CD8-positive, alpha-beta memory T cell (primary cell): ENCODE measurements at regions not wholly inside any gene's neighbourhood (a gene's known extent, or its start where the extent isn't known, plus 50 kb on each side); places are given as distances from the start of the nearest gene placed in this dataset.

Source experiments
- CTCF ChIA-PET: fragments of 350-600 bp; sonication (Branson Sonifier 250); formaldehyde crosslinking; loops from one replicate; lab custom pipeline; 2021; ENCODE audit warnings: antibody characterized with exemption; lab: Charles Lee
- POLR2A ChIA-PET: fragments of 350-600 bp; sonication (Branson Sonifier 250); formaldehyde crosslinking; loops from one replicate; lab custom pipeline; 2021; ENCODE audit warnings: antibody characterized with exemption; lab: Charles Lee
- DNase-seq, 5 donors: peaks; one replicate each; pipeline versions ENCODE4 v3.0.0 to v3.0.0-alpha.2; 2020 to 2022; ENCODE audit warnings: mixed read lengths in 1 of 5
- H3K27ac ChIP-seq: one replicate; pipeline ENCODE4 v1.7.0; 2013; ENCODE audit warnings: low read depth, mild to moderate bottlenecking, low read length, moderate library complexity
- H3K27me3 ChIP-seq: 2 replicates; pipeline ENCODE4 v1.7.0; 2013; ENCODE audit warnings: low read length, mild to moderate bottlenecking; ENCODE audit not compliant: insufficient read depth, poor library complexity, severe bottlenecking
- H3K36me3 ChIP-seq: 2 replicates; pipeline ENCODE4 v1.7.0; 2013; ENCODE audit warnings: mild to moderate bottlenecking, low read length, moderate library complexity; ENCODE audit not compliant: insufficient read depth
- H3K4me1 ChIP-seq: 2 replicates; pipeline ENCODE4 v1.7.0; 2013; ENCODE audit warnings: mild to moderate bottlenecking, low read length, moderate library complexity; ENCODE audit not compliant: insufficient read depth
- H3K4me3 ChIP-seq: 2 replicates; pipeline ENCODE4 v1.7.0; 2013; ENCODE audit warnings: mild to moderate bottlenecking, low read length
- H3K9me3 ChIP-seq: 2 replicates; pipeline ENCODE4 v1.7.0; 2013; ENCODE audit warnings: mild to moderate bottlenecking, low read length
- H3K27ac Mint-ChIP-seq, 8 donors: one replicate each; pipeline ENCODE4 v1.8.0; 2020 to 2021; ENCODE audit warnings: mixed read lengths in 8 of 8, mild to moderate bottlenecking in 6 of 8, inconsistent platforms in 3 of 8, moderate library complexity in 3 of 8
- H3K27me3 Mint-ChIP-seq, 2 donors: one replicate each; pipeline ENCODE4 v1.8.0; 2020 to 2021; ENCODE audit warnings: mixed read lengths in 2 of 2, mild to moderate bottlenecking in 1 of 2, moderate library complexity in 1 of 2
- H3K36me3 Mint-ChIP-seq, 3 donors: one replicate each; pipeline ENCODE4 v1.8.0; 2020 to 2021; ENCODE audit warnings: mixed read lengths in 3 of 3, inconsistent platforms in 1 of 3, mild to moderate bottlenecking in 1 of 3
- H3K4me1 Mint-ChIP-seq, 3 donors: one replicate each; pipeline ENCODE4 v1.8.0; 2020 to 2021; ENCODE audit warnings: mixed read lengths in 3 of 3, inconsistent platforms in 1 of 3, mild to moderate bottlenecking in 1 of 3
- H3K4me3 Mint-ChIP-seq, 7 donors: one replicate each; pipeline ENCODE4 v1.8.0; 2020 to 2021; ENCODE audit warnings: mixed read lengths in 7 of 7, mild to moderate bottlenecking in 6 of 7, moderate library complexity in 4 of 7, inconsistent platforms in 2 of 7
- H3K9me3 Mint-ChIP-seq, 5 donors: one replicate each; pipeline ENCODE4 v1.8.0; 2020 to 2022; ENCODE audit warnings: mixed read lengths in 5 of 5, mild to moderate bottlenecking in 3 of 5, moderate library complexity in 2 of 5, inconsistent platforms in 1 of 5

DNA sequence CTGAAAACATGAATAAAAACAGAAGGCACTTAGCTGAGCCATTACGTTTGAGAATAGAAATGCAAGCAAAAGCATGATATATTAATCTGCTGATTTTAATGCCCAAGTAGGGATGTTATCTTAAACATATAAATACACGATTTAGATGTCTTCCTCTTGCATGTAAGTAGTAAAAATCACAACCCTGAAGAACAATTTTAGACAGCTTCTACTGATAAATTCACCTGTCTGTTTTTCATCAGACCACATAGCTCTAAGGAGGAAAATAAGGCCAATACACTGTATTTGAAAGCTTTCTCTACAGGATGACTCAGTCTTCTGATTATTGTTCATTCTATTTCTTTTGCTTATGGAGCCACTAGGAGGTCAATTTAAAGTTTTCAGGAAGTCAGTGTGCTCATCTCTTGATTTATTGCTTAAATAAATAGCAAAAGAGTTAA lies 210.9 kb upstream of the CHRM2 start:
- no peaks in the 10 kb centered on the region for H3K4me1 Mint-ChIP-seq
- POLR2A ChIA-PET, result no interaction called here
- Histone ChIP-seq H3K4me1 (no peaks in the 10 kb centered on the region), H3K27me3 (no peaks in the 10 kb centered on the region), H3K27ac (no peak overlapping the region), H3K4me3 (no peak overlapping the region), H3K36me3 (no peaks in the 10 kb centered on the region), H3K9me3 (no peaks in the 10 kb centered on the region)
- no peak for DNase-seq
- no peak overlapping the region for H3K27ac Mint-ChIP-seq
- H3K4me3 Mint-ChIP-seq, result no peak overlapping the region
- H3K9me3 Mint-ChIP-seq, result peaks cover 3 to 24% (median 10%) of the 10 kb centered on the region in 5 donors
- CTCF ChIA-PET, result no interaction called here
- H3K36me3 Mint-ChIP-seq, result no peaks in the 10 kb centered on the region
- H3K27me3 Mint-ChIP-seq, result no peaks in the 10 kb centered on the region

DNA sequence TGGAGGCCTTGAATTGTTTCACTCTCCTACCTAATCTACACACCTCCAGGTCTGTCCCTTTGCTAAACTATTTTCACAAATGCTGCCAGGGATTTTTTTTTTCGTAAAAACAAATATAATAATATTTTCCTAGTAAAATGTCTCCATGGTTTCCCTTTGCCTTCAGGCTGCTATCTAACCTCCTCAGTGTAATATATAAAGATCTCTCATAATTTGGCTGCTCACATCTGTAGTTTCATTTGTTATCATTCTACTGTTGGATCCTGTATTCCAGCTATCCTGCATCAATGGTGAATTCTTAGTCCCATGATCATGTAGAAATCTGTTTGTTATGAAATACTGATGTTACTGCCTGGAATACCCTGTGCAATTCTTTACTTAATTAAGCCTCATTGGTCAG lies 211.9 kb upstream of the CHRM2 start:
- CTCF ChIA-PET, result no interaction called here
- Mint-ChIP-seq H3K4me3 (no peak overlapping the region), H3K27me3 (no peaks in the 10 kb centered on the region), H3K9me3 (peaks cover 3 to 23% (median 8%) of the 10 kb centered on the region in 5 donors), H3K36me3 (no peaks in the 10 kb centered on the region), H3K27ac (no peak overlapping the region), H3K4me1 (no peaks in the 10 kb centered on the region)
- no peaks in the 10 kb centered on the region for H3K36me3 ChIP-seq
- no peak for DNase-seq
- POLR2A ChIA-PET, result no interaction called here
- no peaks in the 10 kb centered on the region for H3K4me1 ChIP-seq
- no peak overlapping the region for H3K27ac ChIP-seq
- no peaks in the 10 kb centered on the region for H3K9me3 ChIP-seq
- H3K27me3 ChIP-seq, result no peaks in the 10 kb centered on the region
- no peak overlapping the region for H3K4me3 ChIP-seq

DNA sequence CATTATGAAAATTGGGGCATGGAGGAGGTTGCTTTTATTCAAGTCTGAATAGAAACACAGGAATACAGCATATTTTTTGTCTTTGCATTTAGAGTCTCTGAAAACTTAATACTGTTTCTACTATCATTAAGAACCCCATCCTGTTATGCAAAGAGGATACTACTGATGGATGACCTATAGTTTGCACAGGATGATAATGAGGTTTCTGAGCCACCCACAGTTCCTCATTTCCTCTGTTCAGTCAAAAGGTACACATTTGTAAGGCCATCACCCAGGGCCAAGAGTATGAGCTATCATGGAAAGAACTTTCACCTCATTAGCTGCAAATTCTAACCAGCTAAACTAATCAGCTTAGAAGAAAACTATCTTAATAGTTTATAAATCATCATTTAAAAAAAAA lies 213.0 kb upstream of the CHRM2 start:
- no peak for DNase-seq
- no peaks in the 10 kb centered on the region for H3K9me3 ChIP-seq
- H3K27ac ChIP-seq, result no peak overlapping the region
- ChIA-PET POLR2A (no interaction called here), CTCF (no interaction called here)
- Mint-ChIP-seq H3K36me3 (no peaks in the 10 kb centered on the region), H3K27ac (no peak overlapping the region), H3K4me3 (no peak overlapping the region), H3K9me3 (peaks cover 3 to 24% (median 10%) of the 10 kb centered on the region in 5 donors), H3K4me1 (no peaks in the 10 kb centered on the region), H3K27me3 (no peaks in the 10 kb centered on the region)
- no peak overlapping the region for H3K4me3 ChIP-seq
- no peaks in the 10 kb centered on the region for H3K4me1 ChIP-seq
- H3K27me3 ChIP-seq, result no peaks in the 10 kb centered on the region
- H3K36me3 ChIP-seq, result no peaks in the 10 kb centered on the region

DNA sequence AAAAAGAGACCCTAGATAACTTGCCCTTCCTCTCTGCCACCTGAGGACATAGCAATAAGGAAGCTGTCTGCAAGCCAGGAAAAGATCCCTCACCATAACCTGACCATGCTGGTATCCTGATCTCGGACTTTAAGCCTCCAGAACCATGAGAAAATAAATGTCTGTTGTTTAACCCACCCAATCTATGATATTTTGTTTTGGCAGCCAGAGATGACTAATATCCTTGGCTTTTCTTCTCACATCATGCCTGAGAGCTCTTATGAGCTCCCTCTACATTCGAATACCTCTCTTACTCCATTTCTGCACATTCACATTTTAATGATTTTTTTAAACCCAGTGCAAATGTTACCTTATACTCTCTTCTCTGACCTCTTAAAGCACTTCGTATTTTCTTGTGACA lies 214.0 kb upstream of the CHRM2 start:
- no peaks in the 10 kb centered on the region for H3K27me3 Mint-ChIP-seq
- H3K4me3 ChIP-seq, result no peak overlapping the region
- no peak overlapping the region for H3K27ac ChIP-seq
- no peaks in the 10 kb centered on the region for H3K9me3 ChIP-seq
- H3K4me1 ChIP-seq, result no peaks in the 10 kb centered on the region
- no peaks in the 10 kb centered on the region for H3K36me3 ChIP-seq
- no peaks in the 10 kb centered on the region for H3K4me1 Mint-ChIP-seq
- no peak for DNase-seq
- H3K27ac Mint-ChIP-seq, result no peak overlapping the region
- CTCF ChIA-PET, result no interaction called here
- H3K9me3 Mint-ChIP-seq, result peaks cover 3 to 24% (median 10%) of the 10 kb centered on the region in 5 donors
- H3K4me3 Mint-ChIP-seq, result no peak overlapping the region
- H3K27me3 ChIP-seq, result no peaks in the 10 kb centered on the region
- H3K36me3 Mint-ChIP-seq, result no peaks in the 10 kb centered on the region
- POLR2A ChIA-PET, result no interaction called here

DNA sequence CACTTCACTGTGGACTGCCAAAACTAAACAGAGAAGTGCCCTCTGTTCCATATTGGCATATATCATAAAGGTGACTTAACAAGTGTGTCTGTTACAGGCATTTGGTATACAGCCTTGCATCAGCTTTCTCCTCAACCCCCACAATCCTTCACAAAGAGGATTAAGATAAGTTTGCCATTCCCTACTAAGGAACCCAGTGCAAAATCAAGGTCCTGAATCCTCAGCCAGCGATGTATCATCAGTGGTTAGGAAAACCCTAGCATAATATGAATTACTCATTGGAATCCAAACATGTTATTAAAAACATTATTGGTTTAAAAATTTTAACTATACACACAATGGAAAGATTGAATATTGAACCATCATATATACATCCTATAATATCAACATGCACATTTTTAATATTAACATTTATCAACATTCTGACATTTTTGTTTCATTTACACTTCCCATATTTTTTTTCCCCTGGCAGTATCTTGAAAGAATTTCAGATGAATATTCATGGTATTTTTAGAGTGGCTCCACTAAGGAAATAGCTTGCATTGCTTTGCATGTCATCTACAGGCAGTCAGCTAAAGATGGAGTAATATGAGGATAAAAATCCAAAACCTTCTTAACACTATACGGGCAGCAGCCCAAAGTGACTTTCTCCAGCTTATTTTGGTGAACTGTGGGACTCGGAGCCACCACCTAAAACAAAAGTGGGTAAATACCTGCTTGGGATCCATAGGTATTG lies 215.6 kb upstream of the CHRM2 start:
- H3K27ac ChIP-seq, result no peak overlapping the region
- ChIA-PET POLR2A (no interaction called here), CTCF (interaction anchor here (1.5 kb wide), 1 partner anchor 15 kb away, joined by 3 read pairs; no protein-coding TSS in a partner anchor)
- H3K4me1 ChIP-seq, result no peaks in the 10 kb centered on the region
- Mint-ChIP-seq H3K4me3 (no peak overlapping the region), H3K9me3 (peaks cover 5 to 24% (median 10%) of the 10 kb centered on the region in 5 donors), H3K27me3 (no peaks in the 10 kb centered on the region), H3K36me3 (no peaks in the 10 kb centered on the region), H3K4me1 (no peaks in the 10 kb centered on the region), H3K27ac (no peak overlapping the region)
- H3K36me3 ChIP-seq, result no peaks in the 10 kb centered on the region
- no peak overlapping the region for H3K4me3 ChIP-seq
- no peak for DNase-seq
- no peaks in the 10 kb centered on the region for H3K9me3 ChIP-seq
- H3K27me3 ChIP-seq, result no peaks in the 10 kb centered on the region

DNA sequence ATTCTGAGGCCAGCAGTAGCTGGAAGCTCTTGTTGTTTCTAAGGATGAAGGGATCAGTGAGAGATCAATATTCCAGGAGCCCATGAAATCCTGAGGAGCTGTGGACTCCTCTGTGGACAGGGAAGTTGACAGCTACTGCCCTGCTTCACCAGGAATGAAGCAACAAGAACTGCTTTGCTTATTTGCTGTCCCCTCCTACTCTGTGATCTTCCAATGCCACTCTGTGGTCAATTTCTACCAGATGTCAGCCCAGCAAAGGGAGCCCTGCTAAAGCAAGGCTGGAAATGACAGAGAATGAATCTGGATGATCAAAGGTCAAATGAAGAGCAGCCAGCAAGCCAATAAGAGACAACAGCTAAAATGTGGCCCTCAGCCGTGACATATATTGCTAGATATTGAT lies 227.5 kb upstream of the CHRM2 start:
- CTCF ChIA-PET, result no interaction called here
- DNase-seq, result no peak
- POLR2A ChIA-PET, result no interaction called here
- H3K9me3 Mint-ChIP-seq, result peaks cover 3 to 29% (median 4%) of the 10 kb centered on the region in 5 donors
- H3K4me1 ChIP-seq, result no peaks in the 10 kb centered on the region
- no peaks in the 10 kb centered on the region for H3K27me3 Mint-ChIP-seq
- no peaks in the 10 kb centered on the region for H3K4me1 Mint-ChIP-seq
- H3K27ac Mint-ChIP-seq, result no peak overlapping the region
- no peak overlapping the region for H3K4me3 Mint-ChIP-seq
- H3K36me3 ChIP-seq, result no peaks in the 10 kb centered on the region
- H3K4me3 ChIP-seq, result no peak overlapping the region
- H3K27ac ChIP-seq, result no peak overlapping the region
- H3K9me3 ChIP-seq, result no peaks in the 10 kb centered on the region
- no peaks in the 10 kb centered on the region for H3K36me3 Mint-ChIP-seq
- no peaks in the 10 kb centered on the region for H3K27me3 ChIP-seq

DNA sequence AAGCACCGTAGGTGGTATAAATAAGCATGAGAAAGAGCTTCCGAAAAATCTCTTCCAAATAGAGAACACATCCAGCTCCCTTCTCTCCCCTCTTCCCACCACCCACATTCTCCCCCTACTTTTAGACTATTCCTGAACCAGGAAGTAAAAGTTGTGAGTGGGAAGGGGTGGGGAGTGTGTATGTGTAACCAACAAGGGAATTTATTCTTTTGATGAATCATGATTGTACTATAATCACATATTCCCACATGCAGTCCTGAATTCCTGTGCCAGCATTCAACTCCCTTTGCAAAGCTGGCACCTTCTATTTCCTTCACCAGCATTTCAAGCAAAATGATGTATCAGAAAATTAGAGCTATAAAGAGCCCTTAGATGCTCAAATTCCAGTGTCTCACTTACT lies 230.6 kb upstream of the CHRM2 start:
- Mint-ChIP-seq H3K36me3 (no peaks in the 10 kb centered on the region), H3K27me3 (no peaks in the 10 kb centered on the region), H3K4me3 (no peak overlapping the region), H3K9me3 (peaks cover 6 to 38% (median 8%) of the 10 kb centered on the region in 5 donors), H3K4me1 (no peaks in the 10 kb centered on the region), H3K27ac (no peak overlapping the region)
- no peaks in the 10 kb centered on the region for H3K9me3 ChIP-seq
- H3K4me3 ChIP-seq, result no peak overlapping the region
- no peaks in the 10 kb centered on the region for H3K36me3 ChIP-seq
- DNase-seq, result no peak
- H3K27ac ChIP-seq, result no peak overlapping the region
- POLR2A ChIA-PET, result no interaction called here
- H3K4me1 ChIP-seq, result no peaks in the 10 kb centered on the region
- CTCF ChIA-PET, result interaction anchor here (1.3 kb wide), 1 partner anchor 15 kb away, joined by 3 read pairs; no protein-coding TSS in a partner anchor
- H3K27me3 ChIP-seq, result no peaks in the 10 kb centered on the region

DNA sequence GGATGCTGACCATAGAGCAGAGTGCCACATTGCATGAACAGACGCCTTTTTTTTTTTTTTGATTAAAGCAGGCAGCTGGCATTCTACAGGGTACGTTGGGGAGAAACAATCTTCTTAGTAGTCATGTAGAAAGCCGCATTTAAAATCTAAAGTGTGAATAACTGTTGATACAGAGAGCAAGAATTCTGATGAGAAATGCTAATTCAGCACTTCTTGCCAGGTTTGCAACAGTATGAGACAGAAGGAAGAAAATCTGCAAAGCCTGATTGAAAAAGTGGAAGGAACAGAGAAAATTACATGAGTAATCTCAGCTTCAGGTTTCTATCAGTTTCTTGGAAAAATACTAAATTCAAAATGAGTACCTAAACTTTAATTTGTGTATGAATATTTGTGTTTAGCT lies 232.7 kb upstream of the CHRM2 start:
- no peak overlapping the region for H3K27ac ChIP-seq
- H3K9me3 Mint-ChIP-seq, result peaks cover 9 to 38% (median 10%) of the 10 kb centered on the region in 5 donors
- H3K36me3 Mint-ChIP-seq, result peaks cover 0 to 1% (median 0%) of the 10 kb centered on the region in 3 donors
- no peak overlapping the region for H3K27ac Mint-ChIP-seq
- no peaks in the 10 kb centered on the region for H3K4me1 ChIP-seq
- H3K4me3 ChIP-seq, result no peak overlapping the region
- no peak for DNase-seq
- POLR2A ChIA-PET, result no interaction called here
- no peaks in the 10 kb centered on the region for H3K36me3 ChIP-seq
- CTCF ChIA-PET, result no interaction called here
- no peaks in the 10 kb centered on the region for H3K9me3 ChIP-seq
- no peaks in the 10 kb centered on the region for H3K27me3 Mint-ChIP-seq
- no peaks in the 10 kb centered on the region for H3K27me3 ChIP-seq
- no peaks in the 10 kb centered on the region for H3K4me1 Mint-ChIP-seq
- H3K4me3 Mint-ChIP-seq, result no peak overlapping the region
